ENCODE measurements at regions not wholly inside any gene's neighbourhood (a gene's known extent, or its start where the extent isn't known, plus 50 kb on each side); places are given as distances from the start of the nearest gene placed in this dataset.

DNA sequence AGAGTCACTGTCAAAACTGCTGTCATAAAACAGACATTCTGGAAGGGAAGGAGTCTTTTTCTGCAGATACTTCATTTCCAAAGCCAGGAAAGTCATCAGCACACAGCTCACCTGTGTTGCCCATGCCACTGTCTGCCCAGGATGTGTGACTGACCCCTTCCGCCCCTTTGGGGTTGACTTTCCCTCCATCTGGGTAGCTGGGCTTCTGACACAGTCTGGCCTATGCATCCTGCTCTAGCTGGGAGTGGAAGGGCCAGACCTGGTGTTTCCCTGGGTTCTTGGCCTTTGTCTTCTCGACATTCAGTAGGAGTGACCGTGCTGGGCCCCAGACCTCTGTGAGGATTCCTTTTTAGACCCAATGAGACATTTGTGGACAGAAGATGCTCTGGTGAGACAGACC is 378.9 kb upstream of the NUPR2 start:
- TF ChIP-seq, protein P1, sequence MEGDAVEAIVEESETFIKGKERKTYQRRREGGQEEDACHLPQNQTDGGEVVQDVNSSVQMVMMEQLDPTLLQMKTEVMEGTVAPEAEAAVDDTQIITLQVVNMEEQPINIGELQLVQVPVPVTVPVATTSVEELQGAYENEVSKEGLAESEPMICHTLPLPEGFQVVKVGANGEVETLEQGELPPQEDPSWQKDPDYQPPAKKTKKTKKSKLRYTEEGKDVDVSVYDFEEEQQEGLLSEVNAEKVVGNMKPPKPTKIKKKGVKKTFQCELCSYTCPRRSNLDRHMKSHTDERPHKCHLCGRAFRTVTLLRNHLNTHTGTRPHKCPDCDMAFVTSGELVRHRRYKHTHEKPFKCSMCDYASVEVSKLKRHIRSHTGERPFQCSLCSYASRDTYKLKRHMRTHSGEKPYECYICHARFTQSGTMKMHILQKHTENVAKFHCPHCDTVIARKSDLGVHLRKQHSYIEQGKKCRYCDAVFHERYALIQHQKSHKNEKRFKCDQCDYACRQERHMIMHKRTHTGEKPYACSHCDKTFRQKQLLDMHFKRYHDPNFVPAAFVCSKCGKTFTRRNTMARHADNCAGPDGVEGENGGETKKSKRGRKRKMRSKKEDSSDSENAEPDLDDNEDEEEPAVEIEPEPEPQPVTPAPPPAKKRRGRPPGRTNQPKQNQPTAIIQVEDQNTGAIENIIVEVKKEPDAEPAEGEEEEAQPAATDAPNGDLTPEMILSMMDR (conservative IDR thresholded peaks at IDR 0.05; ENCODE audit: low read depth in 2 of 2), result no peak
- no peak for TF ChIP-seq POLR2AphosphoS5 (IDR thresholded peaks at IDR 0.05; ENCODE audit: low read depth)
- TF ChIP-seq, protein P2, sequence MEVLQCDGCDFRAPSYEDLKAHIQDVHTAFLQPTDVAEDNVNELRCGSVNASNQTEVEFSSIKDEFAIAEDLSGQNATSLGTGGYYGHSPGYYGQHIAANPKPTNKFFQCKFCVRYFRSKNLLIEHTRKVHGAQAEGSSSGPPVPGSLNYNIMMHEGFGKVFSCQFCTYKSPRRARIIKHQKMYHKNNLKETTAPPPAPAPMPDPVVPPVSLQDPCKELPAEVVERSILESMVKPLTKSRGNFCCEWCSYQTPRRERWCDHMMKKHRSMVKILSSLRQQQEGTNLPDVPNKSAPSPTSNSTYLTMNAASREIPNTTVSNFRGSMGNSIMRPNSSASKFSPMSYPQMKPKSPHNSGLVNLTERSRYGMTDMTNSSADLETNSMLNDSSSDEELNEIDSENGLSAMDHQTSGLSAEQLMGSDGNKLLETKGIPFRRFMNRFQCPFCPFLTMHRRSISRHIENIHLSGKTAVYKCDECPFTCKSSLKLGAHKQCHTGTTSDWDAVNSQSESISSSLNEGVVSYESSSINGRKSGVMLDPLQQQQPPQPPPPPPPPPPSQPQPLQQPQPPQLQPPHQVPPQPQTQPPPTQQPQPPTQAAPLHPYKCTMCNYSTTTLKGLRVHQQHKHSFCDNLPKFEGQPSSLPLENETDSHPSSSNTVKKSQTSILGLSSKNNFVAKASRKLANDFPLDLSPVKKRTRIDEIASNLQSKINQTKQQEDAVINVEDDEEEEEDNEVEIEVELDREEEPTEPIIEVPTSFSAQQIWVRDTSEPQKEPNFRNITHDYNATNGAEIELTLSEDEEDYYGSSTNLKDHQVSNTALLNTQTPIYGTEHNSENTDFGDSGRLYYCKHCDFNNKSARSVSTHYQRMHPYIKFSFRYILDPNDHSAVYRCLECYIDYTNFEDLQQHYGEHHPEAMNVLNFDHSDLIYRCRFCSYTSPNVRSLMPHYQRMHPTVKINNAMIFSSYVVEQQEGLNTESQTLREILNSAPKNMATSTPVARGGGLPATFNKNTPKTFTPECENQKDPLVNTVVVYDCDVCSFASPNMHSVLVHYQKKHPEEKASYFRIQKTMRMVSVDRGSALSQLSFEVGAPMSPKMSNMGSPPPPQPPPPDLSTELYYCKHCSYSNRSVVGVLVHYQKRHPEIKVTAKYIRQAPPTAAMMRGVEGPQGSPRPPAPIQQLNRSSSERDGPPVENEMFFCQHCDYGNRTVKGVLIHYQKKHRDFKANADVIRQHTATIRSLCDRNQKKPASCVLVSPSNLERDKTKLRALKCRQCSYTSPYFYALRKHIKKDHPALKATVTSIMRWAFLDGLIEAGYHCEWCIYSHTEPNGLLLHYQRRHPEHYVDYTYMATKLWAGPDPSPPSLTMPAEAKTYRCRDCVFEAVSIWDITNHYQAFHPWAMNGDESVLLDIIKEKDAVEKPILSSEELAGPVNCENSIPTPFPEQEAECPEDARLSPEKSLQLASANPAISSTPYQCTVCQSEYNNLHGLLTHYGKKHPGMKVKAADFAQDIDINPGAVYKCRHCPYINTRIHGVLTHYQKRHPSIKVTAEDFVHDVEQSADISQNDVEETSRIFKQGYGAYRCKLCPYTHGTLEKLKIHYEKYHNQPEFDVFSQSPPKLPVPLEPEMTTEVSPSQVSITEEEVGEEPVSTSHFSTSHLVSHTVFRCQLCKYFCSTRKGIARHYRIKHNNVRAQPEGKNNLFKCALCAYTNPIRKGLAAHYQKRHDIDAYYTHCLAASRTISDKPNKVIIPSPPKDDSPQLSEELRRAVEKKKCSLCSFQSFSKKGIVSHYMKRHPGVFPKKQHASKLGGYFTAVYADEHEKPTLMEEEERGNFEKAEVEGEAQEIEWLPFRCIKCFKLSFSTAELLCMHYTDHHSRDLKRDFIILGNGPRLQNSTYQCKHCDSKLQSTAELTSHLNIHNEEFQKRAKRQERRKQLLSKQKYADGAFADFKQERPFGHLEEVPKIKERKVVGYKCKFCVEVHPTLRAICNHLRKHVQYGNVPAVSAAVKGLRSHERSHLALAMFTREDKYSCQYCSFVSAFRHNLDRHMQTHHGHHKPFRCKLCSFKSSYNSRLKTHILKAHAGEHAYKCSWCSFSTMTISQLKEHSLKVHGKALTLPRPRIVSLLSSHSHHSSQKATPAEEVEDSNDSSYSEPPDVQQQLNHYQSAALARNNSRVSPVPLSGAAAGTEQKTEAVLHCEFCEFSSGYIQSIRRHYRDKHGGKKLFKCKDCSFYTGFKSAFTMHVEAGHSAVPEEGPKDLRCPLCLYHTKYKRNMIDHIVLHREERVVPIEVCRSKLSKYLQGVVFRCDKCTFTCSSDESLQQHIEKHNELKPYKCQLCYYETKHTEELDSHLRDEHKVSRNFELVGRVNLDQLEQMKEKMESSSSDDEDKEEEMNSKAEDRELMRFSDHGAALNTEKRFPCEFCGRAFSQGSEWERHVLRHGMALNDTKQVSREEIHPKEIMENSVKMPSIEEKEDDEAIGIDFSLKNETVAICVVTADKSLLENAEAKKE (CRISPR knock-in tag; IDR thresholded peaks at IDR 0.05), result no peak
- TF ChIP-seq, protein P3, sequence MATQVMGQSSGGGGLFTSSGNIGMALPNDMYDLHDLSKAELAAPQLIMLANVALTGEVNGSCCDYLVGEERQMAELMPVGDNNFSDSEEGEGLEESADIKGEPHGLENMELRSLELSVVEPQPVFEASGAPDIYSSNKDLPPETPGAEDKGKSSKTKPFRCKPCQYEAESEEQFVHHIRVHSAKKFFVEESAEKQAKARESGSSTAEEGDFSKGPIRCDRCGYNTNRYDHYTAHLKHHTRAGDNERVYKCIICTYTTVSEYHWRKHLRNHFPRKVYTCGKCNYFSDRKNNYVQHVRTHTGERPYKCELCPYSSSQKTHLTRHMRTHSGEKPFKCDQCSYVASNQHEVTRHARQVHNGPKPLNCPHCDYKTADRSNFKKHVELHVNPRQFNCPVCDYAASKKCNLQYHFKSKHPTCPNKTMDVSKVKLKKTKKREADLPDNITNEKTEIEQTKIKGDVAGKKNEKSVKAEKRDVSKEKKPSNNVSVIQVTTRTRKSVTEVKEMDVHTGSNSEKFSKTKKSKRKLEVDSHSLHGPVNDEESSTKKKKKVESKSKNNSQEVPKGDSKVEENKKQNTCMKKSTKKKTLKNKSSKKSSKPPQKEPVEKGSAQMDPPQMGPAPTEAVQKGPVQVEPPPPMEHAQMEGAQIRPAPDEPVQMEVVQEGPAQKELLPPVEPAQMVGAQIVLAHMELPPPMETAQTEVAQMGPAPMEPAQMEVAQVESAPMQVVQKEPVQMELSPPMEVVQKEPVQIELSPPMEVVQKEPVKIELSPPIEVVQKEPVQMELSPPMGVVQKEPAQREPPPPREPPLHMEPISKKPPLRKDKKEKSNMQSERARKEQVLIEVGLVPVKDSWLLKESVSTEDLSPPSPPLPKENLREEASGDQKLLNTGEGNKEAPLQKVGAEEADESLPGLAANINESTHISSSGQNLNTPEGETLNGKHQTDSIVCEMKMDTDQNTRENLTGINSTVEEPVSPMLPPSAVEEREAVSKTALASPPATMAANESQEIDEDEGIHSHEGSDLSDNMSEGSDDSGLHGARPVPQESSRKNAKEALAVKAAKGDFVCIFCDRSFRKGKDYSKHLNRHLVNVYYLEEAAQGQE (IDR thresholded peaks at IDR 0.05; ENCODE audit: unreplicated experiment), result no peak
